RWPE2 (cell line): ENCODE measurements at regions not wholly inside any gene's neighbourhood (a gene's known extent, or its start where the extent isn't known, plus 50 kb on each side); places are given as distances from the start of the nearest gene placed in this dataset.

ENCODE experiments used
- ATAC-seq: fragments of 200-7000 bp; cut with Tn5 transposase; 3 replicates; pipeline ENCODE4 v1.9.1; 2021; ENCODE audit warnings: low read depth
- DNase-seq: peaks from one replicate; pipeline ENCODE4 v3.0.0-alpha.2; 2020; ENCODE audit warnings: low spot score
- H3K27ac ChIP-seq: fragments of 450-650 bp; 2 replicates; pipeline ENCODE4 v1.5.1; 2017; ENCODE audit warnings: mild to moderate bottlenecking; ENCODE audit not compliant: poor library complexity, severe bottlenecking
- H3K27me3 ChIP-seq: fragments of 250-450 bp; sonication (Bioruptor Pico); 2 replicates; pipeline ENCODE4 v1.5.1; 2021; ENCODE audit warnings: mild to moderate bottlenecking, moderate library complexity; ENCODE audit not compliant: insufficient read depth, poor library complexity, severe bottlenecking
- H3K36me3 ChIP-seq: fragments of 250-450 bp; sonication (Bioruptor Pico); 2 replicates; pipeline ENCODE4 v1.5.1; 2020; ENCODE audit warnings: low read depth, mild to moderate bottlenecking, moderate library complexity
- H3K4me1 ChIP-seq: fragments of 250-450 bp; sonication (Bioruptor Pico); 2 replicates; pipeline ENCODE4 v1.5.1; 2021; ENCODE audit warnings: mild to moderate bottlenecking, moderate library complexity; ENCODE audit not compliant: insufficient read depth, poor library complexity, severe bottlenecking
- H3K4me3 ChIP-seq: fragments of 250-450 bp; sonication (Bioruptor Pico); 2 replicates; pipeline ENCODE4 v1.5.1; 2021; ENCODE audit warnings: mild to moderate bottlenecking, moderate library complexity; ENCODE audit not compliant: severe bottlenecking
- H3K9me3 ChIP-seq: fragments of 250-450 bp; sonication (Bioruptor Pico); 2 replicates; pipeline ENCODE4 v1.5.1; 2021; ENCODE audit warnings: mild to moderate bottlenecking, moderate library complexity; ENCODE audit not compliant: severe bottlenecking
- CTCF ChIP-seq: fragments of 450-650 bp; IDR thresholded peaks from one replicate; pipeline ENCODE4 v1.5.1; 2017; ENCODE audit warnings: mild to moderate bottlenecking, moderate library complexity; ENCODE audit not compliant: poor library complexity, severe bottlenecking

GRCh38 chr6:47116086-47116485, 74.0 kb upstream of the ADGRF1 start:
- Histone ChIP-seq H3K27me3 (no peaks in the 10 kb centered on the region), H3K4me1 (peaks cover 23% of the 10 kb centered on the region), H3K9me3 (no peaks in the 10 kb centered on the region), H3K27ac (peak overlapping the region; percentile 49), H3K36me3 (no peaks in the 10 kb centered on the region), H3K4me3 (no peak overlapping the region)
- ATAC-seq (no peak; the same call in 1 of the 3 replicates), DNase-seq (no peak)
- TF ChIP-seq CTCF, result no peak

GRCh38 chr6:47114460-47114859, 72.3 kb upstream of the ADGRF1 start:
- Histone ChIP-seq H3K27ac (no peak overlapping the region), H3K9me3 (no peaks in the 10 kb centered on the region), H3K4me3 (no peak overlapping the region), H3K4me1 (peaks cover 23% of the 10 kb centered on the region), H3K27me3 (no peaks in the 10 kb centered on the region), H3K36me3 (no peaks in the 10 kb centered on the region)
- TF ChIP-seq CTCF, result no peak
- DNase-seq, result no peak
- ATAC-seq, result no peak

GRCh38 chr6:47112317-47112716, 70.2 kb upstream of the ADGRF1 start:
- H3K36me3 ChIP-seq, result no peaks in the 10 kb centered on the region
- no peaks in the 10 kb centered on the region for H3K9me3 ChIP-seq
- peaks cover 23% of the 10 kb centered on the region for H3K4me1 ChIP-seq
- no peak for ATAC-seq
- H3K27ac ChIP-seq, result peak overlapping the region; percentile 70
- no peaks in the 10 kb centered on the region for H3K27me3 ChIP-seq
- no peak overlapping the region for H3K4me3 ChIP-seq
- no peak for TF ChIP-seq CTCF
- DNase-seq, result no peak

- H3K4me1 ChIP-seq, result peaks cover 21% of the 10 kb centered on the region
- no peak for DNase-seq
- no peak overlapping the region for H3K4me3 ChIP-seq
- H3K9me3 ChIP-seq, result no peaks in the 10 kb centered on the region
- no peaks in the 10 kb centered on the region for H3K36me3 ChIP-seq
- H3K27me3 ChIP-seq, result no peaks in the 10 kb centered on the region
- no peak for TF ChIP-seq CTCF
- H3K27ac ChIP-seq, result peak overlapping the region; percentile 70
- ATAC-seq, result peak; percentile 81
These were observed 69.6 kb upstream of the ADGRF1 start for GRCh38 chr6:47111685-47112084.

GRCh38 chr6:47109281-47109680, 67.1 kb upstream of the ADGRF1 start:
- ATAC-seq (no peak), DNase-seq (no peak)
- Histone ChIP-seq H3K27ac (no peak overlapping the region), H3K4me1 (peaks cover 21% of the 10 kb centered on the region), H3K4me3 (no peak overlapping the region), H3K27me3 (no peaks in the 10 kb centered on the region), H3K9me3 (no peaks in the 10 kb centered on the region), H3K36me3 (no peaks in the 10 kb centered on the region)
- no peak for TF ChIP-seq CTCF
